ENCODE measurements at regions not wholly inside any gene's neighbourhood (a gene's known extent, or its start where the extent isn't known, plus 50 kb on each side); places are given as distances from the start of the nearest gene placed in this dataset.

DNA sequence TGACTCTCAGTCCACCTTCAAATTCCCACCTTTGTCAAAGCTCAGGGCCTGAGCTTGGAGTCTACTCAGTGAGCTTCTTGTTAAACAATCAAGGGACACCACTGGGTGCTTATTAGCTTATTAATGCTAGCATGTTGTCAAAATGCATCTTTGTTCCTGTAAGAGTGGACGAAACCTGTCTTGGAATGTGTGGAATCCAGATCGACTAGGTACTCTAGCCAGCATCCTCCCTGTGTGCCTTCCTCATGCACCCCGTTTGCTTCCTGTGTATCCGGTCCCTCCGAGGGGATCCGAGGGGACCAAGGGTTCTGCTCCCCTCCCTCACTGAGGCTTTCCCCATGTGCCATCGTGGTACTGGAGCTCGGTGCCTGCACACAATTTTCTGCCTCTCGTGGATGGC is 75.7 kb upstream of the UBE3A start:
- TF ChIP-seq, protein P1, sequence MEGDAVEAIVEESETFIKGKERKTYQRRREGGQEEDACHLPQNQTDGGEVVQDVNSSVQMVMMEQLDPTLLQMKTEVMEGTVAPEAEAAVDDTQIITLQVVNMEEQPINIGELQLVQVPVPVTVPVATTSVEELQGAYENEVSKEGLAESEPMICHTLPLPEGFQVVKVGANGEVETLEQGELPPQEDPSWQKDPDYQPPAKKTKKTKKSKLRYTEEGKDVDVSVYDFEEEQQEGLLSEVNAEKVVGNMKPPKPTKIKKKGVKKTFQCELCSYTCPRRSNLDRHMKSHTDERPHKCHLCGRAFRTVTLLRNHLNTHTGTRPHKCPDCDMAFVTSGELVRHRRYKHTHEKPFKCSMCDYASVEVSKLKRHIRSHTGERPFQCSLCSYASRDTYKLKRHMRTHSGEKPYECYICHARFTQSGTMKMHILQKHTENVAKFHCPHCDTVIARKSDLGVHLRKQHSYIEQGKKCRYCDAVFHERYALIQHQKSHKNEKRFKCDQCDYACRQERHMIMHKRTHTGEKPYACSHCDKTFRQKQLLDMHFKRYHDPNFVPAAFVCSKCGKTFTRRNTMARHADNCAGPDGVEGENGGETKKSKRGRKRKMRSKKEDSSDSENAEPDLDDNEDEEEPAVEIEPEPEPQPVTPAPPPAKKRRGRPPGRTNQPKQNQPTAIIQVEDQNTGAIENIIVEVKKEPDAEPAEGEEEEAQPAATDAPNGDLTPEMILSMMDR (IDR thresholded peaks at IDR 0.05; ENCODE audit: insufficient read depth, low read depth, low read length), result no peak
- TF ChIP-seq EZH2 (IDR thresholded peaks at IDR 0.05; ENCODE audit: insufficient read depth, low read length), result no peak

All from astrocyte (in vitro differentiated cells and primary cell).